CD4-positive, alpha-beta T cell (primary cell): ENCODE measurements at regions not wholly inside any gene's neighbourhood (a gene's known extent, or its start where the extent isn't known, plus 50 kb on each side); places are given as distances from the start of the nearest gene placed in this dataset.

Experiments used
- ATAC-seq: fragments of 200-7000 bp; cut with Tn5 transposase; one replicate; pipeline ENCODE4 v1.10.0; 2022; ENCODE audit warnings: mild to moderate bottlenecking; ENCODE audit not compliant: poor library complexity
- CTCF ChIA-PET: fragments of 350-600 bp; sonication (Branson Sonifier 250); formaldehyde crosslinking; loops from one replicate; lab custom pipeline; 2021; ENCODE audit warnings: antibody characterized with exemption, inconsistent platforms; lab: Charles Lee
- POLR2A ChIA-PET: fragments of 350-600 bp; sonication (Branson Sonifier 250); formaldehyde crosslinking; loops from one replicate; lab custom pipeline; 2021; ENCODE audit warnings: antibody characterized with exemption, inconsistent platforms; lab: Charles Lee
- DNase-seq, 14 experiments: peaks; one replicate each; pipeline ENCODE4 v3.0.0-alpha.2; 2013 to 2020; ENCODE audit warnings: mixed read lengths in 2 of 14
- H3K27ac ChIP-seq, 2 donors: one replicate each; pipeline versions ENCODE4 v1.5.1 to v1.7.0; 2013; ENCODE audit warnings: low read length in 2 of 2, low read depth in 1 of 2, mild to moderate bottlenecking in 1 of 2
- H3K27me3 ChIP-seq, 2 experiments: 1 replicate in 1 of 2; 2 replicates in 1 of 2; pipeline versions ENCODE4 v1.6.1 to v1.7.0; 2013; ENCODE audit warnings: low read length in 2 of 2, control low read depth in 1 of 2, mild to moderate bottlenecking in 1 of 2, moderate library complexity in 1 of 2; ENCODE audit not compliant: insufficient read depth in 2 of 2, control insufficient read depth in 1 of 2
- H3K36me3 ChIP-seq: one replicate; pipeline ENCODE4 v1.6.1; 2013; ENCODE audit warnings: low read length, control low read depth; ENCODE audit not compliant: insufficient read depth
- H3K4me1 ChIP-seq: one replicate; pipeline ENCODE4 v1.6.1; 2013; ENCODE audit warnings: low read length, control low read depth; ENCODE audit not compliant: insufficient read depth
- H3K4me3 ChIP-seq: one replicate; pipeline ENCODE4 v1.5.1; 2013; ENCODE audit warnings: mild to moderate bottlenecking, low read length, moderate library complexity
- H3K9me3 ChIP-seq, 2 experiments: 1 replicate in 1 of 2; 2 replicates in 1 of 2; pipeline versions ENCODE4 v1.6.1 to v1.7.0; 2013; ENCODE audit warnings: low read length in 2 of 2, mild to moderate bottlenecking in 2 of 2, control low read depth in 1 of 2, moderate library complexity in 1 of 2; ENCODE audit not compliant: control insufficient read depth in 1 of 2, insufficient read depth in 1 of 2
- H3K27ac Mint-ChIP-seq: one replicate; pipeline ENCODE4 v1.8.0; 2020; ENCODE audit warnings: mixed read lengths
- H3K27me3 Mint-ChIP-seq: one replicate; pipeline ENCODE4 v1.8.0; 2021; ENCODE audit warnings: mixed read lengths
- H3K36me3 Mint-ChIP-seq: one replicate; pipeline ENCODE4 v1.8.0; 2021; ENCODE audit warnings: low read depth, mixed read lengths
- H3K4me1 Mint-ChIP-seq: one replicate; pipeline ENCODE4 v1.8.0; 2021; ENCODE audit warnings: low read depth, mixed read lengths
- H3K4me3 Mint-ChIP-seq: one replicate; pipeline ENCODE4 v1.8.0; 2020; ENCODE audit warnings: mild to moderate bottlenecking, mixed read lengths
- H3K9me3 Mint-ChIP-seq: one replicate; pipeline ENCODE4 v1.8.0; 2020; ENCODE audit warnings: mixed read lengths
- CTCF ChIP-seq: fragments of 200-600 bp; IDR thresholded peaks from one replicate; pipeline ENCODE4 v1.8.0; 2022; ENCODE audit warnings: antibody characterized with exemption, mild to moderate bottlenecking
- intact Hi-C, 2 experiments: fragments of 100-400 bp; cut with DNase I in 1 of 2; cut with micrococcal nuclease in 1 of 2; formaldehyde crosslinking; loops; one replicate each; pipeline versions ENCODE4 v1.15.1 to v1.9.0; 2023 to 2025; cut with DNase I, micrococcal nuclease

- Mint-ChIP-seq H3K27ac (no peak overlapping the region), H3K4me3 (no peak overlapping the region), H3K9me3 (no peaks in the 10 kb centered on the region), H3K4me1 (no peaks in the 10 kb centered on the region), H3K36me3 (no peaks in the 10 kb centered on the region), H3K27me3 (peaks cover 42% of the 10 kb centered on the region)
- intact Hi-C loops = loop anchor here in 1 of 2 experiments (5.0 kb wide), 2 partner anchors 62 to 282 kb away; partner anchors contain the start of gene MRPL36
- no peak overlapping the region for H3K4me3 ChIP-seq
- peaks cover 2 to 4% of the 10 kb centered on the region in 2 experiments for H3K27me3 ChIP-seq
- no peaks in the 10 kb centered on the region for H3K9me3 ChIP-seq
- no peaks in the 10 kb centered on the region for H3K36me3 ChIP-seq
- ChIA-PET CTCF (no interaction called here), POLR2A (no interaction called here)
- no peaks in the 10 kb centered on the region for H3K4me1 ChIP-seq
- no peak for TF ChIP-seq CTCF
- ATAC-seq = no peak
- peak in 1 of 14 experiments; percentile 3 for DNase-seq
- no peak overlapping the region for H3K27ac ChIP-seq
Observed at GRCh38 chr5:1735320-1735970, 64.2 kb downstream of the MRPL36 start.

- POLR2A ChIA-PET = no interaction called here
- TF ChIP-seq CTCF = no peak
- Mint-ChIP-seq H3K36me3 (no peaks in the 10 kb centered on the region), H3K4me1 (no peaks in the 10 kb centered on the region), H3K9me3 (no peaks in the 10 kb centered on the region), H3K27ac (no peak overlapping the region), H3K4me3 (no peak overlapping the region), H3K27me3 (peaks cover 38% of the 10 kb centered on the region)
- Histone ChIP-seq H3K27me3 (peaks cover 4 to 5% of the 10 kb centered on the region in 2 experiments), H3K4me3 (no peak overlapping the region), H3K9me3 (no peaks in the 10 kb centered on the region), H3K4me1 (no peaks in the 10 kb centered on the region), H3K36me3 (no peaks in the 10 kb centered on the region), H3K27ac (no peak overlapping the region)
- intact Hi-C loops = loop anchor here in 1 of 2 experiments (5.0 kb wide), 2 partner anchors 62 to 282 kb away; partner anchors contain the start of gene MRPL36
- ATAC-seq = no peak
- DNase-seq = no peak
- CTCF ChIA-PET = no interaction called here
Observed at GRCh38 chr5:1734908-1735289, 64.7 kb downstream of the MRPL36 start.

GRCh38 chr5:1734271-1734907 is 65.2 kb downstream of the MRPL36 start:
- ChIA-PET POLR2A (no interaction called here), CTCF (no interaction called here)
- Mint-ChIP-seq H3K9me3 (no peaks in the 10 kb centered on the region), H3K36me3 (no peaks in the 10 kb centered on the region), H3K27me3 (peaks cover 33% of the 10 kb centered on the region), H3K27ac (no peak overlapping the region), H3K4me1 (no peaks in the 10 kb centered on the region), H3K4me3 (no peak overlapping the region)
- intact Hi-C loops = no loop called here
- peaks cover 2 to 5% of the 10 kb centered on the region in 2 experiments for H3K27me3 ChIP-seq
- no peaks in the 10 kb centered on the region for H3K9me3 ChIP-seq
- no peak overlapping the region for H3K27ac ChIP-seq
- DNase-seq (peak in 1 of 14 experiments; percentile 8), ATAC-seq (no peak)
- no peaks in the 10 kb centered on the region for H3K4me1 ChIP-seq
- no peaks in the 10 kb centered on the region for H3K36me3 ChIP-seq
- TF ChIP-seq CTCF = no peak
- H3K4me3 ChIP-seq = no peak overlapping the region
